ENCODE measurements at regions not wholly inside any gene's neighbourhood (a gene's known extent, or its start where the extent isn't known, plus 50 kb on each side); places are given as distances from the start of the nearest gene placed in this dataset.

GRCh38 chr5:114250536-114250935 is 111.3 kb upstream of the KCNN2 start:
- Histone ChIP-seq H2AFZ (ENCODE audit: low read length, unreplicated experiment) (no peak overlapping the region), H3K4me3 (ENCODE audit: low read depth, low read length) (no peak overlapping the region), H3K27me3 (ENCODE audit: insufficient read depth, low read length) (no peaks in the 10 kb centered on the region), H3K27ac (ENCODE audit: low read depth, low read length) (no peak overlapping the region), H3K36me3 (ENCODE audit: insufficient read depth, low read length) (no peaks in the 10 kb centered on the region), H3K79me2 (ENCODE audit: control insufficient read depth, insufficient read depth, low read length, unreplicated experiment) (no peaks in the 10 kb centered on the region), H3K4me1 (ENCODE audit: control insufficient read depth, insufficient read depth, low read length, unreplicated experiment) (no peaks in the 10 kb centered on the region)

GRCh38 chr5:114252226-114252625 is 109.6 kb upstream of the KCNN2 start:
- Histone ChIP-seq H3K27ac (ENCODE audit: low read depth, low read length) (no peak overlapping the region), H2AFZ (ENCODE audit: low read length, unreplicated experiment) (no peak overlapping the region), H3K79me2 (ENCODE audit: control insufficient read depth, insufficient read depth, low read length, unreplicated experiment) (no peaks in the 10 kb centered on the region), H3K4me3 (ENCODE audit: low read depth, low read length) (no peak overlapping the region), H3K36me3 (ENCODE audit: insufficient read depth, low read length) (no peaks in the 10 kb centered on the region), H3K4me1 (ENCODE audit: control insufficient read depth, insufficient read depth, low read length, unreplicated experiment) (no peaks in the 10 kb centered on the region), H3K27me3 (ENCODE audit: insufficient read depth, low read length) (no peaks in the 10 kb centered on the region; the same call in 1 of the 2 replicates)

GRCh38 chr5:114255260-114255659 is 106.6 kb upstream of the KCNN2 start:
- no peaks in the 10 kb centered on the region for H3K79me2 ChIP-seq (ENCODE audit: control insufficient read depth, insufficient read depth, low read length, unreplicated experiment)
- H2AFZ ChIP-seq (ENCODE audit: low read length, unreplicated experiment) = no peak overlapping the region
- no peak overlapping the region for H3K27ac ChIP-seq (ENCODE audit: low read depth, low read length)
- no peaks in the 10 kb centered on the region for H3K4me1 ChIP-seq (ENCODE audit: control insufficient read depth, insufficient read depth, low read length, unreplicated experiment)
- no peaks in the 10 kb centered on the region for H3K36me3 ChIP-seq (ENCODE audit: insufficient read depth, low read length)
- no peaks in the 10 kb centered on the region; the same call in 1 of the 2 replicates for H3K27me3 ChIP-seq (ENCODE audit: insufficient read depth, low read length)
- no peak overlapping the region for H3K4me3 ChIP-seq (ENCODE audit: low read depth, low read length)

- Histone ChIP-seq H3K36me3 (ENCODE audit: insufficient read depth, low read length) (no peaks in the 10 kb centered on the region), H3K4me1 (ENCODE audit: control insufficient read depth, insufficient read depth, low read length, unreplicated experiment) (no peaks in the 10 kb centered on the region), H3K79me2 (ENCODE audit: control insufficient read depth, insufficient read depth, low read length, unreplicated experiment) (no peaks in the 10 kb centered on the region), H3K27me3 (ENCODE audit: insufficient read depth, low read length) (peaks cover 12% of the 10 kb centered on the region), H3K27ac (ENCODE audit: low read depth, low read length) (no peak overlapping the region), H2AFZ (ENCODE audit: low read length, unreplicated experiment) (no peak overlapping the region), H3K4me3 (ENCODE audit: low read depth, low read length) (no peak overlapping the region)
Measured at GRCh38 chr5:114261989-114262388, 99.9 kb upstream of the KCNN2 start.

- Histone ChIP-seq H3K79me2 (ENCODE audit: control insufficient read depth, insufficient read depth, low read length, unreplicated experiment) (no peaks in the 10 kb centered on the region), H2AFZ (ENCODE audit: low read length, unreplicated experiment) (no peak overlapping the region), H3K4me1 (ENCODE audit: control insufficient read depth, insufficient read depth, low read length, unreplicated experiment) (no peaks in the 10 kb centered on the region), H3K27ac (ENCODE audit: low read depth, low read length) (no peak overlapping the region), H3K36me3 (ENCODE audit: insufficient read depth, low read length) (no peaks in the 10 kb centered on the region), H3K4me3 (ENCODE audit: low read depth, low read length) (no peak overlapping the region), H3K27me3 (ENCODE audit: insufficient read depth, low read length) (peaks cover 29% of the 10 kb centered on the region)
Measured at GRCh38 chr5:114265432-114266060, 96.3 kb upstream of the KCNN2 start.

- peaks cover 25% of the 10 kb centered on the region for H3K27me3 ChIP-seq (ENCODE audit: insufficient read depth, low read length)
- H3K4me1 ChIP-seq (ENCODE audit: control insufficient read depth, insufficient read depth, low read length, unreplicated experiment) = no peaks in the 10 kb centered on the region
- no peak overlapping the region for H2AFZ ChIP-seq (ENCODE audit: low read length, unreplicated experiment)
- no peaks in the 10 kb centered on the region for H3K36me3 ChIP-seq (ENCODE audit: insufficient read depth, low read length)
- H3K4me3 ChIP-seq (ENCODE audit: low read depth, low read length) = no peak overlapping the region
- H3K27ac ChIP-seq (ENCODE audit: low read depth, low read length) = no peak overlapping the region
- no peaks in the 10 kb centered on the region for H3K79me2 ChIP-seq (ENCODE audit: control insufficient read depth, insufficient read depth, low read length, unreplicated experiment)
Measured at GRCh38 chr5:114266374-114266773, 95.5 kb upstream of the KCNN2 start.

- Histone ChIP-seq H3K4me3 (ENCODE audit: low read depth, low read length) (no peak overlapping the region), H3K27ac (ENCODE audit: low read depth, low read length) (no peak overlapping the region), H3K4me1 (ENCODE audit: control insufficient read depth, insufficient read depth, low read length, unreplicated experiment) (no peaks in the 10 kb centered on the region), H2AFZ (ENCODE audit: low read length, unreplicated experiment) (no peak overlapping the region), H3K36me3 (ENCODE audit: insufficient read depth, low read length) (no peaks in the 10 kb centered on the region), H3K79me2 (ENCODE audit: control insufficient read depth, insufficient read depth, low read length, unreplicated experiment) (no peaks in the 10 kb centered on the region), H3K27me3 (ENCODE audit: insufficient read depth, low read length) (peaks cover 20% of the 10 kb centered on the region)
Measured at GRCh38 chr5:114296191-114296590, 65.7 kb upstream of the KCNN2 start.

- no peak overlapping the region for H3K4me3 ChIP-seq (ENCODE audit: low read depth, low read length)
- no peaks in the 10 kb centered on the region for H3K36me3 ChIP-seq (ENCODE audit: insufficient read depth, low read length)
- H3K79me2 ChIP-seq (ENCODE audit: control insufficient read depth, insufficient read depth, low read length, unreplicated experiment) = no peaks in the 10 kb centered on the region
- no peak overlapping the region for H2AFZ ChIP-seq (ENCODE audit: low read length, unreplicated experiment)
- H3K27me3 ChIP-seq (ENCODE audit: insufficient read depth, low read length) = peaks cover 29% of the 10 kb centered on the region
- H3K27ac ChIP-seq (ENCODE audit: low read depth, low read length) = no peak overlapping the region
- no peaks in the 10 kb centered on the region for H3K4me1 ChIP-seq (ENCODE audit: control insufficient read depth, insufficient read depth, low read length, unreplicated experiment)
Measured at GRCh38 chr5:114297915-114298314, 64.0 kb upstream of the KCNN2 start.

- peaks cover 27% of the 10 kb centered on the region for H3K27me3 ChIP-seq (ENCODE audit: insufficient read depth, low read length)
- no peak overlapping the region for H3K4me3 ChIP-seq (ENCODE audit: low read depth, low read length)
- H2AFZ ChIP-seq (ENCODE audit: low read length, unreplicated experiment) = no peak overlapping the region
- H3K36me3 ChIP-seq (ENCODE audit: insufficient read depth, low read length) = no peaks in the 10 kb centered on the region
- no peak overlapping the region for H3K27ac ChIP-seq (ENCODE audit: low read depth, low read length)
- H3K79me2 ChIP-seq (ENCODE audit: control insufficient read depth, insufficient read depth, low read length, unreplicated experiment) = no peaks in the 10 kb centered on the region
- no peaks in the 10 kb centered on the region for H3K4me1 ChIP-seq (ENCODE audit: control insufficient read depth, insufficient read depth, low read length, unreplicated experiment)
Measured at GRCh38 chr5:114305402-114306207, 56.3 kb upstream of the KCNN2 start.

GRCh38 chr5:114308017-114308416 is 53.9 kb upstream of the KCNN2 start:
- Histone ChIP-seq H3K36me3 (ENCODE audit: insufficient read depth, low read length) (no peaks in the 10 kb centered on the region), H3K27ac (ENCODE audit: low read depth, low read length) (no peak overlapping the region), H3K4me3 (ENCODE audit: low read depth, low read length) (no peak overlapping the region), H3K79me2 (ENCODE audit: control insufficient read depth, insufficient read depth, low read length, unreplicated experiment) (no peaks in the 10 kb centered on the region), H2AFZ (ENCODE audit: low read length, unreplicated experiment) (no peak overlapping the region), H3K4me1 (ENCODE audit: control insufficient read depth, insufficient read depth, low read length, unreplicated experiment) (no peaks in the 10 kb centered on the region), H3K27me3 (ENCODE audit: insufficient read depth, low read length) (peaks cover 19% of the 10 kb centered on the region)

- Histone ChIP-seq H3K79me2 (ENCODE audit: control insufficient read depth, insufficient read depth, low read length, unreplicated experiment) (no peaks in the 10 kb centered on the region), H3K4me1 (ENCODE audit: control insufficient read depth, insufficient read depth, low read length, unreplicated experiment) (no peaks in the 10 kb centered on the region), H3K36me3 (ENCODE audit: insufficient read depth, low read length) (no peaks in the 10 kb centered on the region), H3K27me3 (ENCODE audit: insufficient read depth, low read length) (peaks cover 15% of the 10 kb centered on the region), H3K27ac (ENCODE audit: low read depth, low read length) (no peak overlapping the region), H3K4me3 (ENCODE audit: low read depth, low read length) (no peak overlapping the region), H2AFZ (ENCODE audit: low read length, unreplicated experiment) (no peak overlapping the region)
Measured at GRCh38 chr5:114308508-114308907, 53.4 kb upstream of the KCNN2 start.
